OCI-LY7 (cell line): ENCODE measurements at regions not wholly inside any gene's neighbourhood (a gene's known extent, or its start where the extent isn't known, plus 50 kb on each side); places are given as distances from the start of the nearest gene placed in this dataset.

Experiments used
- EZH2phosphoT487 ChIP-seq: fragments of 200-600 bp; sonication (generic); IDR thresholded peaks from 2 replicates; pipeline ENCODE4 v1.6.1; 2018; ENCODE audit warnings: low read depth, borderline replicate concordance, mild to moderate bottlenecking, mixed run types, antibody characterized with exemption, low read length, moderate library complexity, mixed read lengths
- TF ChIP-seq, protein P1 (sequence below): fragments of 200-600 bp; sonication (generic); conservative IDR thresholded peaks from 2 replicates; pipeline ENCODE4 v1.5.1; 2014; ENCODE audit warnings: mild to moderate bottlenecking, antibody characterized with exemption, low read length, moderate library complexity, mixed read lengths

DNA sequence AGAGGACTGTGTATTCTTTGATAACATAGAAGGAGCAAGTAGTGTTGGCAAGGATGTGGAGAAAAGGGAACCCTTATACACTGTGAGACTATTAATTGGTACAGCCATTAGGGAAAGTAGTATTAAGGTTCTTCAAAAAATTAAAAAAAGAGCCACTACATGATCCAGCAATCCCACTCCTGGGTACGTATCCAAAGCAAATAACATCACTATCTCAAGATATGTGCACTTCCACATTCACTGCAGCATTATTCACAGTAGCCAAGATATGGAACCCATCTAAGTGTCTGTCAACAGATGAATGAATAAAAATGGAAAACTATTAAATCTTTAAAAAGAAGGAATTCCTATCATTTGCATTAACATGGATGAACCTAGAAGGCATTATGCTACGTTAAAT is 693.2 kb upstream of the RIOK2 start:
- no peak for TF ChIP-seq EZH2phosphoT487
- TF ChIP-seq, protein P1, sequence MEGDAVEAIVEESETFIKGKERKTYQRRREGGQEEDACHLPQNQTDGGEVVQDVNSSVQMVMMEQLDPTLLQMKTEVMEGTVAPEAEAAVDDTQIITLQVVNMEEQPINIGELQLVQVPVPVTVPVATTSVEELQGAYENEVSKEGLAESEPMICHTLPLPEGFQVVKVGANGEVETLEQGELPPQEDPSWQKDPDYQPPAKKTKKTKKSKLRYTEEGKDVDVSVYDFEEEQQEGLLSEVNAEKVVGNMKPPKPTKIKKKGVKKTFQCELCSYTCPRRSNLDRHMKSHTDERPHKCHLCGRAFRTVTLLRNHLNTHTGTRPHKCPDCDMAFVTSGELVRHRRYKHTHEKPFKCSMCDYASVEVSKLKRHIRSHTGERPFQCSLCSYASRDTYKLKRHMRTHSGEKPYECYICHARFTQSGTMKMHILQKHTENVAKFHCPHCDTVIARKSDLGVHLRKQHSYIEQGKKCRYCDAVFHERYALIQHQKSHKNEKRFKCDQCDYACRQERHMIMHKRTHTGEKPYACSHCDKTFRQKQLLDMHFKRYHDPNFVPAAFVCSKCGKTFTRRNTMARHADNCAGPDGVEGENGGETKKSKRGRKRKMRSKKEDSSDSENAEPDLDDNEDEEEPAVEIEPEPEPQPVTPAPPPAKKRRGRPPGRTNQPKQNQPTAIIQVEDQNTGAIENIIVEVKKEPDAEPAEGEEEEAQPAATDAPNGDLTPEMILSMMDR: no peak
